ENCODE measurements at regions not wholly inside any gene's neighbourhood (a gene's known extent, or its start where the extent isn't known, plus 50 kb on each side); places are given as distances from the start of the nearest gene placed in this dataset.

DNA sequence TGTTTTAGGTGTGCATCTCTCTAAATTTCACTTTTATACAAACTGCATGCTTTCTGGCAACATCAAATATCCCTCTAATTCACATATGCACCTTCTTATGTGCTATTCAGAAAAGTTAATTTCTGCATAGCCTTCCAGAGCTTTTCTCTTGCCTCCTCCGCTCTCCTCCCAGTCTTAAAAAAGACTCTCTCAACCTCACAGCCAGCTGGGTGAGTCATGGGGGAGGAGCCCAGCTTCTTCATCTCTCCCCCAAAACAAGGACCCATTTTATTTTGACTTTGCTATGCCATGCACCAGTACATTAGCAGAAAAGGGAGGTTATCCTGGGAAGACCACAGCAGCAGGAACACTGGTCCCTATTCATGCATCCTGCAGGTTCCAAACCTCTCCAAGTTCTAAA, 234.4 kb downstream of the KCNA4 start:
- ChIA-PET POLR2A (no interaction called here), CTCF (no interaction called here)
- H3K4me1 ChIP-seq (ENCODE audit: control insufficient read depth, insufficient read depth, low read length), result no peaks in the 10 kb centered on the region
- TF ChIP-seq ZNF660 (tag by site-specific recombination; IDR thresholded peaks at IDR 0.05), result no peak
- no peak for TF ChIP-seq ZNF521 (tag by site-specific recombination; IDR thresholded peaks at IDR 0.05)
- no peak for TF ChIP-seq REPIN1 (tag by site-specific recombination; IDR thresholded peaks at IDR 0.05; ENCODE audit: low read depth)
- no peak for TF ChIP-seq KLF8 (tag by site-specific recombination; IDR thresholded peaks at IDR 0.05)
- TF ChIP-seq WT1 (tag by site-specific recombination; IDR thresholded peaks at IDR 0.05), result no peak
- no peak for TF ChIP-seq RBAK (tag by site-specific recombination; IDR thresholded peaks at IDR 0.05)
- no peak for TF ChIP-seq ZFP37 (tag by site-specific recombination; IDR thresholded peaks at IDR 0.05)
- TF ChIP-seq, protein P1, sequence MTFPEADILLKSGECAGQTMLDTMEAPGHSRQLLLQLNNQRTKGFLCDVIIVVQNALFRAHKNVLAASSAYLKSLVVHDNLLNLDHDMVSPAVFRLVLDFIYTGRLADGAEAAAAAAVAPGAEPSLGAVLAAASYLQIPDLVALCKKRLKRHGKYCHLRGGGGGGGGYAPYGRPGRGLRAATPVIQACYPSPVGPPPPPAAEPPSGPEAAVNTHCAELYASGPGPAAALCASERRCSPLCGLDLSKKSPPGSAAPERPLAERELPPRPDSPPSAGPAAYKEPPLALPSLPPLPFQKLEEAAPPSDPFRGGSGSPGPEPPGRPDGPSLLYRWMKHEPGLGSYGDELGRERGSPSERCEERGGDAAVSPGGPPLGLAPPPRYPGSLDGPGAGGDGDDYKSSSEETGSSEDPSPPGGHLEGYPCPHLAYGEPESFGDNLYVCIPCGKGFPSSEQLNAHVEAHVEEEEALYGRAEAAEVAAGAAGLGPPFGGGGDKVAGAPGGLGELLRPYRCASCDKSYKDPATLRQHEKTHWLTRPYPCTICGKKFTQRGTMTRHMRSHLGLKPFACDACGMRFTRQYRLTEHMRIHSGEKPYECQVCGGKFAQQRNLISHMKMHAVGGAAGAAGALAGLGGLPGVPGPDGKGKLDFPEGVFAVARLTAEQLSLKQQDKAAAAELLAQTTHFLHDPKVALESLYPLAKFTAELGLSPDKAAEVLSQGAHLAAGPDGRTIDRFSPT (tag by site-specific recombination; IDR thresholded peaks at IDR 0.05), result no peak
- TF ChIP-seq ZNF404 (tag by site-specific recombination; IDR thresholded peaks at IDR 0.05), result no peak
- TF ChIP-seq ZNF514 (tag by site-specific recombination; IDR thresholded peaks at IDR 0.05), result no peak
- TF ChIP-seq ZNF416 (tag by site-specific recombination; IDR thresholded peaks at IDR 0.05), result no peak
- TF ChIP-seq, protein P2, sequence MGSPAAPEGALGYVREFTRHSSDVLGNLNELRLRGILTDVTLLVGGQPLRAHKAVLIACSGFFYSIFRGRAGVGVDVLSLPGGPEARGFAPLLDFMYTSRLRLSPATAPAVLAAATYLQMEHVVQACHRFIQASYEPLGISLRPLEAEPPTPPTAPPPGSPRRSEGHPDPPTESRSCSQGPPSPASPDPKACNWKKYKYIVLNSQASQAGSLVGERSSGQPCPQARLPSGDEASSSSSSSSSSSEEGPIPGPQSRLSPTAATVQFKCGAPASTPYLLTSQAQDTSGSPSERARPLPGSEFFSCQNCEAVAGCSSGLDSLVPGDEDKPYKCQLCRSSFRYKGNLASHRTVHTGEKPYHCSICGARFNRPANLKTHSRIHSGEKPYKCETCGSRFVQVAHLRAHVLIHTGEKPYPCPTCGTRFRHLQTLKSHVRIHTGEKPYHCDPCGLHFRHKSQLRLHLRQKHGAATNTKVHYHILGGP (tag by site-specific recombination; IDR thresholded peaks at IDR 0.05), result no peak
- TF ChIP-seq ZNF792 (tag by site-specific recombination; IDR thresholded peaks at IDR 0.05), result no peak
- TF ChIP-seq, protein P3, sequence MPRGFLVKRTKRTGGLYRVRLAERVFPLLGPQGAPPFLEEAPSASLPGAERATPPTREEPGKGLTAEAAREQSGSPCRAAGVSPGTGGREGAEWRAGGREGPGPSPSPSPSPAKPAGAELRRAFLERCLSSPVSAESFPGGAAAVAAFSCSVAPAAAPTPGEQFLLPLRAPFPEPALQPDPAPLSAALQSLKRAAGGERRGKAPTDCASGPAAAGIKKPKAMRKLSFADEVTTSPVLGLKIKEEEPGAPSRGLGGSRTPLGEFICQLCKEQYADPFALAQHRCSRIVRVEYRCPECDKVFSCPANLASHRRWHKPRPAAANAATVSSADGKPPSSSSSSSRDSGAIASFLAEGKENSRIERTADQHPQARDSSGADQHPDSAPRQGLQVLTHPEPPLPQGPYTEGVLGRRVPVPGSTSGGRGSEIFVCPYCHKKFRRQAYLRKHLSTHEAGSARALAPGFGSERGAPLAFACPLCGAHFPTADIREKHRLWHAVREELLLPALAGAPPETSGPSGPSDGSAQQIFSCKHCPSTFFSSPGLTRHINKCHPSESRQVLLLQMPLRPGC (tag by site-specific recombination; IDR thresholded peaks at IDR 0.05), result no peak
- TF ChIP-seq ZNF23 (tag by site-specific recombination; IDR thresholded peaks at IDR 0.05; ENCODE audit: borderline replicate concordance), result no peak
- TF ChIP-seq ZNF530 (tag by site-specific recombination; IDR thresholded peaks at IDR 0.05; ENCODE audit: low read depth), result no peak
- no peaks in the 10 kb centered on the region for H3K36me3 ChIP-seq (ENCODE audit: control insufficient read depth in 2 of 2, insufficient read depth in 1 of 2, low read length in 2 of 2)
- no peaks in the 10 kb centered on the region for H3K9me3 ChIP-seq (ENCODE audit: control insufficient read depth, insufficient read depth, low read depth, low read length)
- no peak overlapping the region for H3K27ac ChIP-seq (ENCODE audit: extremely low read depth, low read depth, low read length)
- no peak overlapping the region for H3K4me3 ChIP-seq (ENCODE audit: low read depth, low read length)

- H3K36me3 ChIP-seq (ENCODE audit: control insufficient read depth in 2 of 2, insufficient read depth in 1 of 2, low read length in 2 of 2), result no peaks in the 10 kb centered on the region
- no peak overlapping the region for H3K4me3 ChIP-seq (ENCODE audit: low read depth, low read length)
- no peaks in the 10 kb centered on the region for H3K9me3 ChIP-seq (ENCODE audit: control insufficient read depth, insufficient read depth, low read depth, low read length)
- no peaks in the 10 kb centered on the region for H3K4me1 ChIP-seq (ENCODE audit: control insufficient read depth, insufficient read depth, low read length)
- no peak for TF ChIP-seq RBAK (tag by site-specific recombination; IDR thresholded peaks at IDR 0.05)
- no peak for TF ChIP-seq ZNF416 (tag by site-specific recombination; IDR thresholded peaks at IDR 0.05)
- TF ChIP-seq ZNF449 (tag by site-specific recombination; IDR thresholded peaks at IDR 0.05), result no peak
- no peak for TF ChIP-seq ZSCAN4 (tag by site-specific recombination; IDR thresholded peaks at IDR 0.05)
- POLR2A ChIA-PET, result no interaction called here
- no peak overlapping the region for H3K27ac ChIP-seq (ENCODE audit: extremely low read depth, low read depth, low read length)
- CTCF ChIA-PET, result no interaction called here
These were observed 235.6 kb downstream of the KCNA4 start for GRCh38 chr11:29781268-29781667.
